22Rv1 (cell line): ENCODE measurements at regions not wholly inside any gene's neighbourhood (a gene's known extent, or its start where the extent isn't known, plus 50 kb on each side); places are given as distances from the start of the nearest gene placed in this dataset.

Experiments
- ZFX ChIP-seq: fragments of 450-650 bp; IDR thresholded peaks from 2 replicates; pipeline ENCODE4 v1.6.1; 2017; ENCODE audit warnings: antibody characterized with exemption, borderline replicate concordance
- TF ChIP-seq, protein P1 (sequence below): fragments of 450-650 bp; IDR thresholded peaks from 2 replicates; pipeline ENCODE4 v1.5.1; 2017; ENCODE audit warnings: mild to moderate bottlenecking

DNA sequence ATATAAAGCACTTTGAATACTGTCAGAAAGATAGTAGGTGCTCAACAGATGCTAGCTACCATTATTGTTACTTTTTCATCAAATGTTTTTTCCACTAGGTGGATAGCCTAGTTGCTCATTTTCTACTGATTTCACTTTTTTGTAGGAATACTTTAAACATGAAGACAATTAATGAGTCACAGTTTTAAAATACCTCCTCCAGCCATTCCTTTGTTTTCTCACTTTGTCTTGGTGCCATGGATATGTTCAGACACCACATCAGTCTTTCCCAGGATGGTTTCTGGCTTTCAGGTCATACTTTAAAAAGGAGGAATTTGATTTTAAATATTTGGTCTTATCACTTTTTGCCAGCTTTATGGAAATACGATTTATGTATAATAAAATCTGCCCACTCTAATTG lies 147.1 kb upstream of the MGMT start:
- TF ChIP-seq, protein P1, sequence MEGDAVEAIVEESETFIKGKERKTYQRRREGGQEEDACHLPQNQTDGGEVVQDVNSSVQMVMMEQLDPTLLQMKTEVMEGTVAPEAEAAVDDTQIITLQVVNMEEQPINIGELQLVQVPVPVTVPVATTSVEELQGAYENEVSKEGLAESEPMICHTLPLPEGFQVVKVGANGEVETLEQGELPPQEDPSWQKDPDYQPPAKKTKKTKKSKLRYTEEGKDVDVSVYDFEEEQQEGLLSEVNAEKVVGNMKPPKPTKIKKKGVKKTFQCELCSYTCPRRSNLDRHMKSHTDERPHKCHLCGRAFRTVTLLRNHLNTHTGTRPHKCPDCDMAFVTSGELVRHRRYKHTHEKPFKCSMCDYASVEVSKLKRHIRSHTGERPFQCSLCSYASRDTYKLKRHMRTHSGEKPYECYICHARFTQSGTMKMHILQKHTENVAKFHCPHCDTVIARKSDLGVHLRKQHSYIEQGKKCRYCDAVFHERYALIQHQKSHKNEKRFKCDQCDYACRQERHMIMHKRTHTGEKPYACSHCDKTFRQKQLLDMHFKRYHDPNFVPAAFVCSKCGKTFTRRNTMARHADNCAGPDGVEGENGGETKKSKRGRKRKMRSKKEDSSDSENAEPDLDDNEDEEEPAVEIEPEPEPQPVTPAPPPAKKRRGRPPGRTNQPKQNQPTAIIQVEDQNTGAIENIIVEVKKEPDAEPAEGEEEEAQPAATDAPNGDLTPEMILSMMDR = no peak
- no peak for TF ChIP-seq ZFX
